T-helper 9 cell (primary cell): ENCODE measurements at regions not wholly inside any gene's neighbourhood (a gene's known extent, or its start where the extent isn't known, plus 50 kb on each side); places are given as distances from the start of the nearest gene placed in this dataset.

Source experiments
- DNase-seq: peaks from one replicate; pipeline ENCODE4 v3.0.0-alpha.2; 2020

- DNase-seq = no peak
Measured at GRCh38 chr10:78502210-78502936, 468.7 kb downstream of the RPS24 start.

GRCh38 chr10:78504181-78504580, 470.5 kb downstream of the RPS24 start:
- no peak for DNase-seq

GRCh38 chr10:78505657-78506056, 472.0 kb downstream of the RPS24 start:
- DNase-seq = no peak

- DNase-seq = no peak
Measured at GRCh38 chr10:78506614-78507013, 473.0 kb downstream of the RPS24 start.

- no peak for DNase-seq
Measured at GRCh38 chr10:78507510-78508160, 474.0 kb downstream of the RPS24 start.

DNA sequence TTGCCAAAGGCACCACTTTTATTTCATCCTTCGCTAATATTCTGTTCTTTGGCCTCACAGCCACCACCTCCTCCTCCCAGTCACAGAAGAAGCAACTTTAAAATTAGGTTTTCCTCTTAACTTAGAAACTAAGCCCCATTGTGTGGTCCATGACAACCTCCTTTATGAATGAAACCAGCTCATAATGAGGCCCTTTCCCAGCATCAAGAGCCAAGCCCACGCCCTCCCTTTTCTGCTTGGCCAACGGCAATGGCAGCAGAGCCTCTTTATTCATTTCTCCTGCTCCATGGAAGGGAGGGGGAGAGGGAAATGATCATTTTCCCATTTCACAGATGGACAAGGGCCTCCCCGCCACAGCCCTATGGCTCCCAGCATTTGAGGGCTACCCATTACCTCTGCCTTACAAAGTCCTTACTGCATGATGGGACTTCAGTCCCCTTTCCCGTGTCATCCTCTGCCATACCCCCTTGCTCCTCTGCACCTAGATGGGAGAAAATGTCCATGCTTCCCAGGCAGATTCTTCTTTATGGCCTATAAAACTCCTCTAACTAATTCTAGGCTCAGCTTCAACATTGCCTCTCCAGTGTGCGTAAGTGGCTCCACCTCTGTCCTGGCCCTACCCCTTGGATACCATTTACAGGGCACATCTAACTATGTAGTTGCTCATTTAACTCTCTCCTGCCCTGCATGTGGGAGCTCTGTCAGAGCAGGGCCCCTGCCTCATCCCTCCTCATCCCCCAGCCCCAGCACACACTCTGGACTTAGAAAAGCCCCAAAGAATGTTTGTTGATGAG, 475.5 kb downstream of the RPS24 start:
- DNase-seq = no peak

DNA sequence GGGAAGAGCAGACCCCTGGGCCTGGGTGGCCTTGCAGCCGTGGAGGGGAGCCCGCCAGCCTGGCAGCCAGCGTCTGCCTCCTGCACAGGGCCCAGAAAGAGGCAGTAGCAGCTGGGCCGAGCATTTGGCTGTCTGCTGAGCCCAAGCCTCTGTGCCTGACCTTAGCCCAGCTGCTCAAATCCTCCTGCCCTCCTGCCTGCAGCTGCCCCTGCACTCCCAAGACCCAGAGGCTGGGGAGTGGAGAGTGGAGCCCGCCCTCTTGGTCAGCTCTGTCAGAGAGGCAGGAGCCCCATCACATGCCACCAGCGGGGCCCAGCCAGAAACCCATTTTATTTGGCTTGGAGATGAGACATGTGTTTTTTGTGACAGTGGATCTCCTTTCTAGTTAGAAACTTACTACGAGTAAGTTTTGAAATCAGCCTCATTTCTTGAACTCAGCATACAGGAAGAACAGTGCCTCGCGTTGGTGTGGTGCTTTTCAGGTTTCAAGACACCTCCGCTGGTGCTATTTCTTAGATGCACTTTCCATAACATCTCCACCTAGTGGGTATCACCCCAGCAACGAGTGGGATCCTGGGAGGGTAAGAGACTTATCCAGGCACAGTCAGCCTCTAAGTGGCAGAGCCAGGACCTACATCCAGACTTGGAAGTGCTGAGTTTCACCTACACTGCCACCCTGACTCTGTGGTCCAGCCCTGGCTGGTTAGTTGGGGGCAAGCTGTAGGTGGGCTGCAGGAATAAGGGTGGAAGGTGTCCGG, 477.1 kb downstream of the RPS24 start:
- no peak for DNase-seq

DNA sequence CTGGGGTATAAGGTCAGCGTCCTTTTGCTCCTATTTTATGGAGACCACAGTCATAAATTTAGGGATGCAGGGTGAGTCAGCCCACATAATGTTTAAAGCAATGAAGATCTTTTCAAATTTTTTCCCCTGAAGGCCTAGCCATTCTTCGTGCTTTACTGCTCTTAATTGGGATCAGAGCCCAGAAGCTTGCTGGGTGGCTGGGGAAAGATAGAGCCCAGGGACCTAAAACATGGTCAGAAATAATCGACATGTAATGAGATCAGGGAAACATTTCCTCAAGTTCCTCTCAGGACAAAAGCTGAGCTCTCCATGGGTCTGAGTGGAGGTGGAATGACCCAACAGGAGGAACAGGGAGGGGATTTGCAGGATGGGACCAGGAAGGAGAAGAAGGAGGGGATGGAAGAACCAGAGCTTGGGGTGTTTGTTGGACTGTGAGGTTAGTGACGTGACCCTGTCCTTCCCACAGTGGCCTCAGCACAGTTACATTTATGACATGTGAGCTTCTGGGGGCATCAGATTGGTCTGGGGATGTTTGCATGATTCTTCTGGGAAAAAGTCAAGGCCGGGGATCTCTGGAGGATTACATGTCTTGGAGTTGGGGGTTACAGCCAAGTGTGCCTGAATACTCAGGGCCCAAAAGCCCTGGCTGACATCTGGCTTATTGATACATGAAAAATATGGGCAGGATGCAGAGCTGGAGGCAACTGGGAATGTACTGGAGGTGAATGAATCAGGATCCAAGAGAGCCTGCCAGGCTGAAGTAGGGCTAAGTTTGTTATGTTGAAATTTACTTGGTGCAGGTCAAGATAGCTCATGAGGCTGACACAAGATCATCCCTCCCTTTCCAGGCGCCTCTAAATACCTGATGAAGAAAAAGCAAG, 477.9 kb downstream of the RPS24 start:
- DNase-seq = no peak

GRCh38 chr10:78512205-78512550, 478.5 kb downstream of the RPS24 start:
- no peak for DNase-seq

- DNase-seq = no peak
Measured at GRCh38 chr10:78513330-78513729, 479.7 kb downstream of the RPS24 start.

GRCh38 chr10:78513986-78514385, 480.3 kb downstream of the RPS24 start:
- no peak for DNase-seq

- no peak for DNase-seq
Measured at GRCh38 chr10:78514459-78514858, 480.8 kb downstream of the RPS24 start.

DNA sequence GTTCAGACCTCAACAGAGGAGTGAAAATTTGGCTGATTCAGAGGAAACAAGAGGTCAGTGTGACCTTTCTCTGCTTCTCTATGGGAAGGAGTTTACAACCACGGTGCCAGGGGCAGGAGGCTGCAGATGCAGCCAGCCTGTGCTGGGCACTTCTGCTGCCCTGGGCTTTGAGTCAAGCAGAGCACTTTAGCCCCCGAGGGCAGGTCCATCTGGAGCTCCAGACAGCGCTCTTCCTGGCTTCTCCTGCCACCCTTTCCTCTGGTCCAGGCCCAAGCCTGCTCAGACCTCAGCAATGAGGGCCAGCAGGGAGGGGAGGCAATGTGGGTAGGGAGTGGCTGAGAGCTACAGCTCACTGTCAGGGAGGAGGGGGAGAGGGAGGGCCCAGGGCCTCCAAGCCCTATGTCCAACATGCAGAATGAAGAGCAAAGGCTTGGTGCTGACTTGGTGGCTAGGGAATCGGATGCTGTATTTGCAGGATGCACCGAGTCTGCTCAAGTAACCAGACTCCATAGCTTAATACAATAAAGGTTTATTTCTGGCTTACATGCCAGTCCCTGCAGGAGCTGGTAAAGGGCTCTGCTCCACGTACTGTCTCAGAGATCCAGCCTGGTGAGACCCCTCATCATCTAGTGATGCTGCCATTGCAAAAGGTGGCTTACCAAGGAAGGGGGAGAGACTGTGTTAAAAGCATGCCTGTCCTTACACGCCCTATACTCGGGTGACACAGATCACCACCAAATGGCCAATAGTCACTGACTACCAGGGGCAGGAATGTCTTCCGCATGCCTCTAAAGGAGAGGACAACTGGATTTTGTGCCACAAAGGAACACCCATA, 481.6 kb downstream of the RPS24 start:
- DNase-seq = no peak

DNA sequence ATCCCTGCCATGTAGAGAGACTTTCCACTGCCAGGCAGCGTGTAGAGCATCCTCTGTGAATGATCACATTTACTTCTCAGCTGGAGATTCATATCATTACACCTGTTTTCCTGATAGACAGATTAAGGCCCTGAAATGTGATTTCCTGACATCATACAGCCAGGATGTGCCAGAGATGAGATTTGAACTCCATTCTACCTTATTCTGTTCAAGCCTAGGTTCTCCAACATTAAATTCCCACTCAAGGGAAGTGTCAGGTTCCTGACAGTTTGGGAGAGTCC, 482.1 kb downstream of the RPS24 start:
- no peak for DNase-seq

GRCh38 chr10:78516236-78516635, 482.6 kb downstream of the RPS24 start:
- no peak for DNase-seq

DNA sequence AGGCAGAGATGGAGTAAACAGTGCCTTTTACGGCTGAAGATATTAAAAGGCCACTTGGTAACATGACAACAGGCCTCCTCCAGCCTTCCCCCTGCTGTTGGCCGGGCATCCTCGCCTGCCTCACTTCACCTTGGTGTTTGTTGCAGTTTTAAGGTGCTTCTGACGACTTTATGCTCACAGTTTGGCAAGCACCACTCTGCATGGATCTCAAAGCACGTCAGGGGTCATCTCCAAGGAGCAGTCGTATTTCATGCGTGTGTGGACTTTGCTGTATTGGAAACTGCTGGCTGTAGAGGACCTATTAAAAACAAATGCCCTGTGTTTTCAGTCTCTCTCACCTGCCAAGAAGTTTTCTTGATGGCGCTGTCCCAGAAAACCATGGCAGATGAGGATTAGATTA, 483.1 kb downstream of the RPS24 start:
- no peak for DNase-seq

DNA sequence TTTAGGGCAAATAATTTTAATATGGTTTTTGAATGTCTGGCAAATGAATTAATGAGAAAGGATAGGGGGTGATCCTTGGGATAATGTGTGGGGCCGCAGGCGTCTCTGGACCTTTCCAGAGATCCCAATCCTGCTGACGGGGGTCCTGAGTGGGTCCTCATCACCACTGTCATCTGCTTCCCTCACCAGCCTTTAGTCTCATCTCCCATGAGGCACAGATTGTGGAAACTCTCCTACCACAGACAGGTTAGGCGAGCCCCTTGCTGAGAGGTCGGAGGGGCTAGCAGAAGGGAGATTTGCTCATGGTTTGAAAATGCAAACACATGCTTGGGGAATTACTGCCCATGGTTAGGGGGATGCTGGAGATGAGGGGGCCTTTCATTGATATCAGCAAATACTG, 484.6 kb downstream of the RPS24 start:
- no peak for DNase-seq

GRCh38 chr10:78520737-78521430, 487.2 kb downstream of the RPS24 start:
- no peak for DNase-seq

GRCh38 chr10:78523453-78523852, 489.8 kb downstream of the RPS24 start:
- no peak for DNase-seq

- no peak for DNase-seq
Measured at GRCh38 chr10:78524342-78524741, 490.7 kb downstream of the RPS24 start.

DNA sequence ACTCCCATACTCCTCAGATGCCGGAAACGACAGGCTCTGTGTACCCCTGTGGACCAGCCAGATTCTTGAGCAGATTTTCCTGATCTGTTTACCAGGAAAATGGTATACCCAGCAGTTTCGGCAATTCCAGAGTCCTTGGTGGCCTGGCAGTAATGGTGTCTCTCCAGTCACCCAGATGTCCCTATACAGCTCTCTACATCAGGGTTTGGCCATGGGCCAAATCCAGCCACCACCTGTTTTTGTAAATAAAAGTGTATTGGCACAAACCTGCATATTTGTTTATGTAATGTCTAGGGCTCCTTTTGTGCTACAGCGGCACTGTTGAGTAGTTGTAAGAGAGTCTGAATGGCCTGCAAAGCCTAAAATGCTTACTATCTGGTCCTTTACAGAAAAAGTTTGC, 491.3 kb downstream of the RPS24 start:
- no peak for DNase-seq
